ENCODE measurements at regions not wholly inside any gene's neighbourhood (a gene's known extent, or its start where the extent isn't known, plus 50 kb on each side); places are given as distances from the start of the nearest gene placed in this dataset.

DNA sequence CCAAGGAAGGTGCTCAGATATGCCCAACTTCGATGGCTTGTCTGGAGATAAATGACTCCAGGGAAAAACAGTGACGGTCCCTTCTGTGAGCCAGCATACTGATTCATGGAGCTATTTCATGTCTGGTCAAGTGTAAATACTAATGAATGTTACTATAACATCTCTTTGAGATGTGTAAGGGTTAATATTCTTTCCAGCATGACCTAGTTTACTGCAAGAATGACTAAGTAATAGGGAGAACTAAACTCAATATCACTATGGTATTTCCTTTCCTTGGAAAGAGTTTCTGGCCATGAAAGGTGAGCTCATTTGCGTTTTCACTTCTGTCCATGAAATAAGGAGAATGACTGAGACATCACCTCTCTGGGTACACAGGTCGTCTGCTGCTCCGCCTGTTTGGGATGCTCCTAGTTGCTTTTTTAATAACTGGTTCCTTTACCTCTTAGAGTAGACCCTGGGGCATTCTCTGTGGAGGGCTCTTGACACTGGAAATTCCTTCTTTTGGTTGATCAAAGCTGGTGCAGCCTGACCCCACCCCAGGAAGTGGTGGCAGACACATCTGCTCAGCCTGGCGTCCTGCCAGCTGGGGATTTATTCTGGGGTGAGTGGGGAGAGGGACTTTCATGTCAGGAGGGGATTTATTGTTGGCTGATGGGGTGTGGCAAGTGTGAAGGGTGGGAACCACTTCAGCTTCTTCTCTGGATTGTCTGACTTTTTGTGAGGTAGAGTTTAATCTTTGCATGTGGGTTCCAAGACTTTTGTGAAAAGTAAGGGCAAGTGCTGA, 250.0 kb upstream of the MPDZ start:
- WGBS, 3 donors, result 66 to 74% (median 67%) methylated on average over 6 of the region's 6 CpGs
- Histone ChIP-seq H3K4me3 (ENCODE audit: low read depth in 1 of 3, low read length in 3 of 3) (no peak overlapping the region), H3K4me1 (ENCODE audit: control insufficient read depth in 3 of 3, insufficient read depth in 2 of 3, low read depth in 1 of 3, low read length in 2 of 3) (no peaks in the 10 kb centered on the region), H3K27ac (ENCODE audit: low read depth in 1 of 3, low read length in 2 of 3) (no peak overlapping the region), H3K36me3 (ENCODE audit: control insufficient read depth in 3 of 3, insufficient read depth in 2 of 3, low read depth in 1 of 3, low read length in 3 of 3) (no peaks in the 10 kb centered on the region), H3K27me3 (ENCODE audit: control insufficient read depth in 3 of 3, insufficient read depth in 3 of 3, low read length in 3 of 3) (peaks cover 0 to 2% (median 0%) of the 10 kb centered on the region in 3 donors), H3K9me3 (ENCODE audit: control insufficient read depth in 2 of 2, insufficient read depth in 1 of 2, low read depth in 1 of 2, low read length in 1 of 2) (no peaks in the 10 kb centered on the region)
- DNase-seq (no peak), FAIRE-seq (no peak)

DNA sequence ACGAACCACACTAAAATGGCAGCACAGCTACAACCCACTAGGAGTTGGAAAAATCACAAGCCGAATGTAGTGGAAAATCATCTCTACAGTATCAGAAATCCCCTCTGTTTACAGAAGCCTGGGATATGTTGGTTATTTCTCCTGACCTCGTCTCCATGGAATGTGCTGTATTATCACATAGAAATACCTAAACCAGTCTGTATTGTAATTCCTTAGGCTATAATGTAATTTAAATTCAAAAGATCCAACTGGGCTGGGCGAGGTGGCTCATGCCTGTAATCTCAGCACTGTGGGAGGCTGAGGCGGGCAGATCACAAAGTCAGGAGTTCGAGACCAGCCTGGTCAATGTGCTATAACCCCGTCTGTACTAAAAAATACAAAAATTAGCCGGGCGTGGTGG, 244.8 kb upstream of the MPDZ start:
- Histone ChIP-seq H3K9me3 (ENCODE audit: control insufficient read depth in 2 of 2, insufficient read depth in 1 of 2, low read depth in 1 of 2, low read length in 1 of 2) (no peaks in the 10 kb centered on the region), H3K4me3 (ENCODE audit: low read depth in 1 of 3, low read length in 3 of 3) (no peak overlapping the region), H3K4me1 (ENCODE audit: control insufficient read depth in 3 of 3, insufficient read depth in 2 of 3, low read depth in 1 of 3, low read length in 2 of 3) (no peaks in the 10 kb centered on the region), H3K36me3 (ENCODE audit: control insufficient read depth in 3 of 3, insufficient read depth in 2 of 3, low read depth in 1 of 3, low read length in 3 of 3) (no peaks in the 10 kb centered on the region), H3K27ac (ENCODE audit: low read depth in 1 of 3, low read length in 2 of 3) (no peak overlapping the region), H3K27me3 (ENCODE audit: control insufficient read depth in 3 of 3, insufficient read depth in 3 of 3, low read length in 3 of 3) (peaks cover 0 to 2% (median 0%) of the 10 kb centered on the region in 3 donors)
- FAIRE-seq (no peak), DNase-seq (no peak)
- 80 to 88% (median 81%) methylated on average over 9 of the region's 9 CpGs for WGBS, 3 donors

- FAIRE-seq (no peak), DNase-seq (no peak)
- Histone ChIP-seq H3K27me3 (ENCODE audit: control insufficient read depth in 3 of 3, insufficient read depth in 3 of 3, low read length in 3 of 3) (no peaks in the 10 kb centered on the region), H3K9me3 (ENCODE audit: control insufficient read depth in 2 of 2, insufficient read depth in 1 of 2, low read depth in 1 of 2, low read length in 1 of 2) (no peaks in the 10 kb centered on the region), H3K4me1 (ENCODE audit: control insufficient read depth in 3 of 3, insufficient read depth in 2 of 3, low read depth in 1 of 3, low read length in 2 of 3) (no peaks in the 10 kb centered on the region), H3K4me3 (ENCODE audit: low read depth in 1 of 3, low read length in 3 of 3) (no peak overlapping the region), H3K36me3 (ENCODE audit: control insufficient read depth in 3 of 3, insufficient read depth in 2 of 3, low read depth in 1 of 3, low read length in 3 of 3) (no peaks in the 10 kb centered on the region), H3K27ac (ENCODE audit: low read depth in 1 of 3, low read length in 2 of 3) (no peak overlapping the region)
- 55 to 82% (median 81%) methylated on average over 2 of the region's 2 CpGs for WGBS, 3 donors
These were observed 240.6 kb upstream of the MPDZ start for GRCh38 chr9:13520069-13520468.

DNA sequence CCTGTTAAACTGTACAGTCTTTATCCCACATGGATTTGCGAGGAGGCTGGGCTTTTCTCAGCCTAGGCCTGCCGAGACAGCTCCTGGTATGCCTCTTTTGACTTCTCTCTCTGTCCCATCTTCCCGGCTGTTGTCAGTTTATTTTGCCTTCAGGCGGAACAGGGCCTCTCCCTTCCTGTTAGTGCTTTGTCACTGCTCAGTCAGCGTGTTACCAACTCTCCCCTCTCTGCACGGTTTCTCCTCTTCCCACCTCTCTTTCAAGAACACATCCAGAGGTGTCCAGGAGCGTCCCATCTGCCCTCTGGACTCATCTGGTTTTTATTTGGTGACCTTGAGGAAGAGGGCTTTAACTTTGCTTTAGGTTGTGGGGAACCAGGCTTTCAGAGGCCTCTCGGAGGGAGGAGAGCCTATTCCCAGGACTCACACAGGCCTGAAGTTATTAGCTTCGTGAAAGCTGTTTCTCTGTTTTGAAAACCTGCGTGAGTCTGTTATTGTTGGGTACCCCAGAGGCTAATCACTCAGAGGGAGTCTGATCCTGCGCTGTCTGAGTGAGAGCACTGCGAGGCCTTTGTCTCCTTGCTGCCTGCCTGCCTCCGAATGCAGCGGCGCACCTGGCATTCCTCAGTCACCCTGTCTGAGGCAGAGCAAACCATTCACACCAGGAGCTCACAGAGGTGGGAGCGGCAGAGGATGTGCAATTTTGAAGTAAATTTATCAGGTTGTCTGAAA, 234.4 kb upstream of the MPDZ start:
- Histone ChIP-seq H3K4me1 (ENCODE audit: control insufficient read depth in 3 of 3, insufficient read depth in 2 of 3, low read depth in 1 of 3, low read length in 2 of 3) (no peaks in the 10 kb centered on the region), H3K4me3 (ENCODE audit: low read depth in 1 of 3, low read length in 3 of 3) (no peak overlapping the region), H3K27ac (ENCODE audit: low read depth in 1 of 3, low read length in 2 of 3) (peak overlapping the region in 2 of 3 donors; percentile 56 to 59), H3K9me3 (ENCODE audit: control insufficient read depth in 2 of 2, insufficient read depth in 1 of 2, low read depth in 1 of 2, low read length in 1 of 2) (no peaks in the 10 kb centered on the region), H3K36me3 (ENCODE audit: control insufficient read depth in 3 of 3, insufficient read depth in 2 of 3, low read depth in 1 of 3, low read length in 3 of 3) (no peaks in the 10 kb centered on the region), H3K27me3 (ENCODE audit: control insufficient read depth in 3 of 3, insufficient read depth in 3 of 3, low read length in 3 of 3) (no peaks in the 10 kb centered on the region)
- FAIRE-seq (no peak), DNase-seq (peak in 1 of 2 donors; percentile 3)
- WGBS, 3 donors, result 67 to 77% (median 70%) methylated on average over 16 of the region's 16 CpGs

DNA sequence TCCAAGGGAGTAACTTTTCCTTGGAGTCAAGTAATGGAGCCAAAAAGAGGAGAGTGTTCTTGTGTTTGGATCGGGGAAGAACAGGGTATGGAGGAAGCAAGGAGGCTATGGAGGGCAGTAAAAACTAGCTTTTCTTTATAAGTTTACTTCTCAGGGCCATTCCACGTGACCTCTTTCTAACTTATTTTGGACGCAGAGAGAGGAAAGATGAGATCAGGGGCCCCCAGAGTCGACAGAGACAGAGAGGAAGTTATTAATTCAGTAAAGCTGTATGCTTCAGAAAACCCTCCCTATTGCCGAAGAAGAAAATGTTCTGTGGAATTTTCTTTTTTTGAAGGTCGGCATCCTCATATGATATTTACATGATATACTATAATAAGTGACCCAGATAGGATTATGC, 233.8 kb upstream of the MPDZ start:
- DNase-seq (peak in 1 of 2 donors; percentile 3), FAIRE-seq (no peak)
- Histone ChIP-seq H3K36me3 (ENCODE audit: control insufficient read depth in 3 of 3, insufficient read depth in 2 of 3, low read depth in 1 of 3, low read length in 3 of 3) (no peaks in the 10 kb centered on the region), H3K9me3 (ENCODE audit: control insufficient read depth in 2 of 2, insufficient read depth in 1 of 2, low read depth in 1 of 2, low read length in 1 of 2) (no peaks in the 10 kb centered on the region), H3K27me3 (ENCODE audit: control insufficient read depth in 3 of 3, insufficient read depth in 3 of 3, low read length in 3 of 3) (no peaks in the 10 kb centered on the region), H3K4me1 (ENCODE audit: control insufficient read depth in 3 of 3, insufficient read depth in 2 of 3, low read depth in 1 of 3, low read length in 2 of 3) (no peaks in the 10 kb centered on the region), H3K27ac (ENCODE audit: low read depth in 1 of 3, low read length in 2 of 3) (peak overlapping the region in 2 of 3 donors; percentile 1 to 59), H3K4me3 (ENCODE audit: low read depth in 1 of 3, low read length in 3 of 3) (no peak overlapping the region)
- 48 to 69% (median 66%) methylated on average over 6 of the region's 6 CpGs for WGBS, 3 donors

DNA sequence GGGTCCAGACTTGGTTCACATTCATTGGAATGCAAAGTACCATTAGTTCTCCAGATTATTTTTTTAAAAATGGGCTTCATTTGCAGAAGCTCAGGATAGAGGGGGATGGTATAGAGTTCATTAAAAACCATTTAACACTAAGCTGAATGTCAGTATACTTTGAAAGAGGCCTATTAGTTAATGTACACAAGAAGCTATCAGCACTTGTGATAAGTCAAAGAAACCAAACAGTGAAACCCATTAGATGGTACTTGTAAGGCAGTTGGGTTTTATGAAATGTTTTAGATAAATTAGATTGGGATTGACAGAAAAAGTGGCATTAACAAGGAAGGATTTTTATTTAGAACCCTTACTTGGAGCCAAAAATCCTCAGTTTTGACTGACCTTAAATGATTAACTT, 229.2 kb upstream of the MPDZ start:
- FAIRE-seq, result no peak
- Histone ChIP-seq H3K27me3 (ENCODE audit: control insufficient read depth in 3 of 3, insufficient read depth in 3 of 3, low read length in 3 of 3) (no peaks in the 10 kb centered on the region), H3K9me3 (ENCODE audit: control insufficient read depth in 2 of 2, insufficient read depth in 1 of 2, low read depth in 1 of 2, low read length in 1 of 2) (no peaks in the 10 kb centered on the region), H3K36me3 (ENCODE audit: control insufficient read depth in 3 of 3, insufficient read depth in 2 of 3, low read depth in 1 of 3, low read length in 3 of 3) (no peaks in the 10 kb centered on the region), H3K4me1 (ENCODE audit: control insufficient read depth in 3 of 3, insufficient read depth in 2 of 3, low read depth in 1 of 3, low read length in 2 of 3) (no peaks in the 10 kb centered on the region), H3K4me3 (ENCODE audit: low read depth in 1 of 3, low read length in 3 of 3) (no peak overlapping the region), H3K27ac (ENCODE audit: low read depth in 1 of 3, low read length in 2 of 3) (no peak overlapping the region)
- no peak for DNase-seq

GRCh38 chr9:13508086-13508485, 228.6 kb upstream of the MPDZ start:
- WGBS, 3 donors, result 59 to 66% (median 65%) methylated on average over 2 of the region's 2 CpGs
- DNase-seq (no peak), FAIRE-seq (no peak)

DNA sequence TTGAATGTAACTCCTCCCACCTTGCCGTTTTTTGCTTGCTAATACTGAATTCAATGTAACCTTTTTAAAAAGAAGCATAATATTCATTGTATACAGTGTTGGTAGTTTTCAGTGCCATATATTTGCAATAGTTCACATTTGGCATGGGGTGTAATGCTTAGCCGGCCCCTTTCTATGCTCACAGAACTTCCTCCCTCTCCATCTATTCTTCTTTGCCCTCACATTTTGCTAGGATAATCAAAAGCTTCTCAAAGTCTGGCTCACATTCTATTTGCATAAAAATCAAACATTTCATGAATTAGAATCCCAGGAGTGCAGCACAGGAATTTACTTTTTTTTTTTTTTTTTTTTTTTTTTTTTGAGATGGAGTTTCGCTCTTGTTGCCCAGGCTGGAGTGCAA, 226.3 kb upstream of the MPDZ start:
- Histone ChIP-seq H3K4me1 (ENCODE audit: control insufficient read depth in 3 of 3, insufficient read depth in 2 of 3, low read depth in 1 of 3, low read length in 2 of 3) (no peaks in the 10 kb centered on the region), H3K27me3 (ENCODE audit: control insufficient read depth in 3 of 3, insufficient read depth in 3 of 3, low read length in 3 of 3) (no peaks in the 10 kb centered on the region), H3K36me3 (ENCODE audit: control insufficient read depth in 3 of 3, insufficient read depth in 2 of 3, low read depth in 1 of 3, low read length in 3 of 3) (no peaks in the 10 kb centered on the region), H3K4me3 (ENCODE audit: low read depth in 1 of 3, low read length in 3 of 3) (no peak overlapping the region), H3K27ac (ENCODE audit: low read depth in 1 of 3, low read length in 2 of 3) (no peak overlapping the region), H3K9me3 (ENCODE audit: control insufficient read depth in 2 of 2, insufficient read depth in 1 of 2, low read depth in 1 of 2, low read length in 1 of 2) (no peaks in the 10 kb centered on the region)
- DNase-seq (no peak), FAIRE-seq (no peak)
- WGBS, 3 donors, result 85 to 93% (median 87%) methylated on average over 3 of the region's 3 CpGs

More at GRCh38 chr9:13508086-13508485, 228.6 kb upstream of the MPDZ start:
- H3K4me3 ChIP-seq (ENCODE audit: low read depth in 1 of 3, low read length in 3 of 3), result no peak overlapping the region
- H3K9me3 ChIP-seq (ENCODE audit: control insufficient read depth in 2 of 2, insufficient read depth in 1 of 2, low read depth in 1 of 2, low read length in 1 of 2), result no peaks in the 10 kb centered on the region
- no peak overlapping the region for H3K27ac ChIP-seq (ENCODE audit: low read depth in 1 of 3, low read length in 2 of 3)
- no peaks in the 10 kb centered on the region for H3K27me3 ChIP-seq (ENCODE audit: control insufficient read depth in 3 of 3, insufficient read depth in 3 of 3, low read length in 3 of 3)
- H3K36me3 ChIP-seq (ENCODE audit: control insufficient read depth in 3 of 3, insufficient read depth in 2 of 3, low read depth in 1 of 3, low read length in 3 of 3), result no peaks in the 10 kb centered on the region
- no peaks in the 10 kb centered on the region for H3K4me1 ChIP-seq (ENCODE audit: control insufficient read depth in 3 of 3, insufficient read depth in 2 of 3, low read depth in 1 of 3, low read length in 2 of 3)
